Epidermal melanocyte (primary cell): ENCODE measurements at regions not wholly inside any gene's neighbourhood (a gene's known extent, or its start where the extent isn't known, plus 50 kb on each side); places are given as distances from the start of the nearest gene placed in this dataset.
"Not testable (repeated sequence)": the region's sequence is repeated elsewhere in the genome, so short reads cannot be mapped to it uniquely, and the experiment has no call there.

Experiments used
- DNase-seq: peaks from one replicate; pipeline ENCODE4 v3.0.0; 2011; ENCODE audit warnings: low spot score; ENCODE audit not compliant: insufficient read length

DNA sequence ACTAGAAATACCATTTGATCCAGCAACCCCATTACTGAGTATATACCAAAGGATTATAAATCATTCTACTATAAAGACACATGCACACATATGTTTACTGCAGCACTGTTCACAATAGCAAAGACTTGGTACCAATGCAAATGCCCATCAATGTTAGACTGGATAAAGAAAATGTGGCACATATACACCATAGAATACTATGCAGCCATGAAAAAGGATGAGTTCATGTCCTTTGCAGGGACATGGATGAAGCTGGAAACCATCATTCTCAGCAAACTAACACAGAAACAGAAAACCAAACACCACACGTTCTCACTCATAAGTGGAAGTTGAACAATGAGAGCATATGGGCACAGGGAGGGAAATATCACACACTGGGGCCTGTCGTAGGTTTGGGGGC lies 106.0 kb downstream of the SPATA18 start:
- DNase-seq: not testable (repeated sequence)

DNA sequence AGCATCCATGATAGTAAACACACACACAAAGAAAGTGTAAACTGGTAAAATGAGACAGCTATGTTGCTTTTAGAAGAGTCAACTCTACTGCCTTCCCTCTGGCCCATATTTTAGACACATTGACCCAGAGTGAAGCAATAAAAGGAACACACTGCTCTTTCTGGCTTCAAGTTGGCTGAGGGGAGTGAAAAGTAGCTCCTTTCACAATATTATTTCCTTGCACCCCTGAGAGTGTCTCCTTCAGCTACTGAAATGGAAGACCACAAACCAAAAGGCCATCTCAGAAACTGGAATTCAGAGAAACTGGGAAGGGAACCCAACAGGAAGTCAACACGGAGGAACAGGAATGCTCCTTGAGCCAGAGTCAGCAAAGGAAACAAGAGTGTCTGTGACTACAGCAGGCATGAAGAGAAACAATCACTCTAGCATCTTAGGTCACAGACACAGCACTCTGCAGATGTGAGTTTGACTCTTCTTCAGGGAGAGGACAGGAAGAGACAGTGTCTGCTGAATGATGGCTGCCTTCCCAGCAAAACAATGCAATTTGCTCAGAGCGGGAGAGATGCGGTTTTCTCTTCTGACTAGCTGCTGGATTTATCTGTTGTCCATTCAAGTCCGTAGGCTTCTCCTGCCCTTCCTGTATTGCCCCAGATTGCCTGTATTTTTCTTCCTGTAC lies 106.7 kb downstream of the SPATA18 start:
- no peak for DNase-seq

DNA sequence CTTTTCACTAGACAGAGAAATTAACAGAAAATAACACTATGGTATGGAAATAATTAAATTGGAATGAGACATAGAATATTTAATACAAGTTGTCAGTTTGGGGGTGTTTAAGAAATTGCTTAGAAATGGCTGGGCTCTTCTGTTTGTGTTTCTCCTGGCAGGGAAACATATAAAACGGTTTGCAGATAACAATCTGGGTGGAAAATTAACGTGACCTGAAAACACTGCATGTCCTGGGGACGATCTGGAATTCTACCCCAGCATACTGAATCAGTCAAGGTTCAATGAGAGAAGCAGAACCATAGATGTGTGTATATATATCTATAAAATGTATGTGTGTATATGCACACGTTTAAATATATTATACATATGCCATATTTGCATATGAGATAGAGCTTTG lies 109.8 kb downstream of the SPATA18 start:
- no peak for DNase-seq

DNA sequence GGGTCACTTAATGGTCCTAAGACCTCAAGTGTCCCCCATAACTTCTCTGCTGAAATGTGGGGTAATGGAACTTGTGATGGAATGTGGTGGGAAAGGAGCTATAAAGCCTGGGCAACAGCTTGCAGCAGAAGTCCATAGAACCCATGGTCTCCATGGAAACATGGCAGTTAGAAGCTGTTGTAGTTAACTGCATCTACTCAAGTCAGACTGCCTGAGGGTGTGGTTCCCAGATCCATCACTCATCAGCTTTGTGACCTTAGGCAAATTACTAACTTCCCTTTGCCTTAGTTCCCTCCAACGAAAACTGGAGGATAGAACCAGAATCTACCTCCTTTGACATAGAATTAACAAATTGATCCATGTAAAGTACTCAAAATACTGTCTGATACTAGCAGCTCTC lies 113.0 kb downstream of the SPATA18 start:
- no peak for DNase-seq

DNA sequence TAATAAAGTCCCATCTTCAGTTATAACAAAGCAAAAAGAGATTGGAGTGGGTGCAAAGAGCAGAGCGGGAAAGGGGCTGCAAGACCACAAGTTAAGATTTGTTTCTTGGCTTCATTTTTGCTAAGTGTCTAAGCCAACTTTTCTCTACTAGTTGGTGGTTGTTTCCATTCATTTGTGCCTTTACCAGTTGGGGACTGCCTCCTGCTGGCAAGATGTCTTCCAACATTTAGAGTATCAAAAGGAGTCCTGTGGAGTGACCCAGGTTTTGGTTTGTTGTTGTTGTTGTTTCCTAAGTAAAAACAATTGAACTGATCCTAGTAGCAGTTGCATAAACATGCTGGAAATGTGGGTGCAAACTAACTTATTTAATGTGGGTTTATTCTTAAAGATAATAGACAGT lies 121.1 kb downstream of the SPATA18 start:
- DNase-seq: no peak

DNA sequence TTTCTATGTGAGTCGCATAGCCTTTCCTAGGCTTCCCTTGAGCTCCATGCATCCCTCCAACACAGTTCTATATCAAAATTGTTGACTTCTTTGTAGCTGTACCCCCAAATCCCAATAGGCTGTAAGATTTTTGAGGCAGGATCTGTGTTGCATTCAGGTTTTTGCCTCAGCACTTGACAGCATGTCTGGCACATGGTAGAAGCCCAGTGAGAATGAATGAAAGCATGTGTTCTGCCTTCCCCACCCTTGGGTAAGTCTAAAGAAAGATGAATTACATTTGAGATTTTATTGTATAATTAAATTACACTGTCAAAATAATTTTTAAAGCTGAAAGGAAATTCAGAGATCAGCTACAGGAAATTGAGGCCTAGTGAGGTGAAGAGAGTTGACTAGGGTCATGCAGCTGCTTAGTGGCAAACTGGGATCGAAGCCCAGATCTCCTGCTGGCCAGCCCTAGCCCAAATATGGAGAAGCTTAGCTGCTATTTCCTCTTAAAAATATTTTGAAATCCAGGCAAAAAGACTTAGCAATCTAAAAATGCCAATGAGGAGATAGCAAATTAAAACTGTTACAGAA lies 122.5 kb downstream of the SPATA18 start:
- DNase-seq: no peak

DNA sequence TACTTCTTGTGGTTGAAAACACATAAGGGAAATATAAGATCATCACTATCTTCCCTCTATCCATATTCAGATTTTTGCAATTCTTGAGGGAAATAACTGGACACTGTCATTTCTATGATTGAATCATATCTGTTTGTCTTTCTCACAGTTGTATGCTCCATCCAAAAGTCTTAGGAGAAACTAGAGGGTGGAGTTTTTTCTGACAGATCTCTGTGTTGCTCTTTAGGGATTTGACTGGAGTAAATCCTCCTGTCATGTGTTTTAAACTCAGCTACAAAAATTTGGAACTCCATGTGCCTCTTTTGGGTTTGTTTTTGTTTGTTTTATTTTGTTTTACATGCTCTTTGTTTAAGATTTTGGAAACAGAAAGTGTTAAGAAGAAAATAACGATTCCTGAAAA lies 136.5 kb downstream of the SPATA18 start:
- DNase-seq: no peak

DNA sequence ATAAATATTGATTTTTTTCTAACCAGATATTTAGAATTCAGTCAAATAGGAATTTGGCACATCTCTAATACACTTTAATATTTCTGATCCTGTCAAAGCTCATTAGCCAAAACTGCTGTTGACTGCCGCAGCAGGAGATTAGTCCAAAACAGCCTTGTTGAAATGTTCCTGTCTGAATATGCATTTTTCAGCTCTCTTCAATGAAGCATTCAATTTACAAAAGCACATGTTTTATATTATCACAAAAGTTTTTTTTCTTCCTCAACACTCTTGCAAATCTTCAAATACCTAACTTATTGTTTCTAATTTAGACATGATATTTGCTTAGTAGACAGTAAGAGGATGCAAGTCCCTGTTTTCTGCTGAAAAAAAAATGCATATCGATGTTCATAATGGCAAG lies 140.9 kb downstream of the SPATA18 start:
- DNase-seq: no peak

DNA sequence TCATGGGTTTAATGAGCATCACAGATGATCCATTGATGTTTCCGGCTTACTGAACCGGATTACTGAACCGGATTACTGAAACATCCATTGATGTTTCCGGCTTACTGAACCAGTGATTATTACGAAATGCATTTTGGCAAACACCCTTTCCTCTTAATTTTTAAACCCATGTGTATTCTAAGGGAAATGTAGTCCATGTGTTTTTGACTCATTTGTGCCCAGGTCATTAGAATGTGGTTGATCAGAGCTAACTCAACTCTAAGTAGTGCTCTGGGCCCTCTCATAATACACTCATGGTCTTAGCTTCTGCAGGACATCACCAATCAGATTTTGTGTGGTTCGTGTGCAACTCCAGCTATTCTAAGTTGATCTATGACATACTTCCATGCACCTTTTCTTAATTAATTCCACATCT lies 141.6 kb downstream of the SPATA18 start:
- DNase-seq: no peak

DNA sequence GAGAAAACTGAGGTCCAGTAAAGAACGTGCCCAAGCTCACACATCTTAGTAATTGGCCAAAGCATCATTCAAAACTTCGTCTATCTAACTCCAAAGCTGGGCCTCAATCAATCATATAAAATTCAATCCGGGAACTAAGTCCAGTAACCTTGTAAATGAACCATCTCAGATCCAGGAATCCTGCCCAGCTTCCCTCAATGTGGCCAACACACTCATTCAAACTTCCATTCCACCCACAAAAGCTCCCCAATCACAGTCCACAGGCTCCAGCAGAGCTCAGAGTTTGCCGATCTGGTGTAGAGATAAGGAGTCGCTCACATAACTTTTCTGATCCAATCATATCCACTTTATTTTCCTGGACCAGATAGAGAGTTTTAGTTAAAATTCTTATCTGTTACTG lies 144.8 kb downstream of the SPATA18 start:
- no peak for DNase-seq

DNA sequence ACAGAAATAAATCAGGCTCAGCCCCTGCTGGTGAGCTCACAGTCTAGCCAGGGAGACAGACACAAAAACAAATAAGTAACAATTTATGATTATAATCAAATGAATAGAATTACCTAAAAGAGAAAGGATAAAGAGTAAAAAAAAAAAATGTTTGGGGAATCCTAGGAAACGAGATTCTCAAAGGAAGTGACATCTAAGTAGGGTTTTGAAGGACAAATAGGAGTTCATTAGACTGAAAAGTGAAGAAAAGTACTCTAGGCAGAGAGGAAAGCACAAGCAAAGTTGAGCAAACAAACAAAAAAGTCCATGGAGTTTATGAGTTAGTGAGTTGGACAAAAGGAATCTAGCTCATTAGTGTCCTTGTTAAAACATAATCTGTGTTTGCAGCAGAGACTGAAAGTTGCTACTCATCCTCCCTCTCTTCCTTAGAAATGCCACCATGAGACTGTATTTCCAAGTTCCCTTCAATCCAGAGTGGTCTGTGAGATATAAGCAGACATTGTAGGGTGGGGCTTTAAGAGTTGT lies 145.6 kb downstream of the SPATA18 start:
- DNase-seq: no peak

DNA sequence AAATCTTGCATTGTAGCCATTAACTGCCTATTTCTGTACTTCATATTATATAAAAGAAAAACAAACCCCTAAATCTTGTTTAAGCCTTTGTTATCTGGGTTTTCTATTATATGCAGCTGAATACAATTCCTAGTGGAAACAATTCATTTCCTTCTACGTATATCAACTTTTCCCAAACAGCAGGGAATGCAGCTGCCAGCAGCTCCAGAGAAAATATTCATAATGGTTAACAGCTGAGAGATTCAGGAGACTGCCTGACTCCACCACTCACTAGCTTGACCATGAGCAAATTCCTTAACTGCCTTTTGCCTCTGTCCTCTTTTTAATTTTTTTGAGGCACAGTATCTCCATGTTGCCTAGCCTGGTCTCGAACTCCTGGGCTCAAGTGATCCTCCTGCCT lies 146.2 kb downstream of the SPATA18 start:
- no peak for DNase-seq

DNA sequence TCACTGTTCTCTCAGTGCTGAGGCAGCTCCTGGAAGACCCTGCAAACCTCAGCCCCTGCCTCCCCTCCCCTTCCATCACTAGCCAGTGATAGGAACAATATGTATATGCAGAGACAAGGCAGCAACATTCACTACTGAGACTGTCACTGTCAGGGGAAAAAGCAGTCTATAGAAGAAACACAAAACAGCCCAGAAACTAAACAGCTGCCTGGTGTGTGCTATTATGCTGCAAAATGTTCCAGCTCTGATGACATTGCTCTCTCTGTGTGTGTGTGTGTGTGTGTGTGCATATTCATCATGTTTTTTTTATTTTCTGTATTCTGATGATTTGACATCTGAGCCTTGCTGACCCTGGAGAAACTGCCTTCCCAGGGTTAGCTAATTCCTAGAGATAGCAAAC lies 147.2 kb downstream of the SPATA18 start:
- DNase-seq: no peak

DNA sequence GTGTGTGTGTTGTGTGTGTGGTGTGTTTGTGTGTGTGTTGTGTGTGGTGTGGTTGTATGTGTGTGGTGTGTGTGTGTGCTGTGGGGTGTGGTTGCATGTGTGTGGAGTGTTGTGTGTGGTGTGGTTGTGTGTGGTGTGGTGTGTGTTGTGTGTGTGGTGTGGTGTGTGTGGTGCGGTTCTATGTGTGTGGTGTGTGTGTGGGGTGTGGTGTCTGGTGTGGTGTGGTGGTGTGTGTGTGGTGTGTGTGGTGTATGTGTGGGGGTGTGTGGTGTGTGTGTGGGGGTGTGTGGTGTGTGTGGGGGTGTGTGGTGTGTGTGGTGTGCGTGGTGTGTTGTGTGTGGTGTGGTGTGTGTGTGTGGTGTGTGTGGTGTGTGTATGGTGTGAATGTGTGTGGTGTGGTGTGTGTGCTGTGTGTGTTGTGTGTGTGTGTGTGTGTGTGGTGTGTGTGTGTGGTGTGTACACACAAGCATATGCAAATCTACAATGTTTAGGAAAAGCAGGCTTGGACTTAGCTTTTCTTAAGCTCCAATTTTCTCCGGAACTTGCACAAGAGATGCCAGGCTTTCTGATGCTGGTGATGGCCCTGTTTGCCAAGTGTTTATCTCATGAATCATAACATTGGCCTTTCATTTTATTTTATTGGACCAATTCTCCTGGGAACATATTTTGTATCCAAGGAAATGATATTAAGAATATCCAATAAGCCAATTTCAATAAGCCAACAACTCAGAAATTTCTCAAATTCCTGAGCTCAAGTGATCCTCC lies 148.7 kb downstream of the SPATA18 start:
- no peak for DNase-seq

DNA sequence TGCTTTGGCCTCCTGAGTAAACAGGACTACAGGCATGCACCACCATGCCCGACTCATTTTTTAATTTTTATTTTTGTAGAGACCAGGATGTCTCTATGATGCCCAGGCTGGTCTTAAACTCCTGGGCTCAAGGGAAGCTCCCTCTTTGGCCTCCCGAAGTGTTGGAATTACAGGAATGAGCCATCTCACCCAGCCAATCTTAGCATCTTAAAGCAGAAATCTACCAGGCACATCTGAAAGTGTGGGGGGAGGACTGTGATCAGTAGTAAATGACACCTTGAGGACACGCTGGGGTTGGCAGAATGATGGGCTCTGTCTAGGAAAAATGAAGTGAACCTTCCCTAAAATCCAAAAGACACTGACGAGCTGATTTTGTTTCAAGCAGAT lies 149.2 kb downstream of the SPATA18 start:
- no peak for DNase-seq

DNA sequence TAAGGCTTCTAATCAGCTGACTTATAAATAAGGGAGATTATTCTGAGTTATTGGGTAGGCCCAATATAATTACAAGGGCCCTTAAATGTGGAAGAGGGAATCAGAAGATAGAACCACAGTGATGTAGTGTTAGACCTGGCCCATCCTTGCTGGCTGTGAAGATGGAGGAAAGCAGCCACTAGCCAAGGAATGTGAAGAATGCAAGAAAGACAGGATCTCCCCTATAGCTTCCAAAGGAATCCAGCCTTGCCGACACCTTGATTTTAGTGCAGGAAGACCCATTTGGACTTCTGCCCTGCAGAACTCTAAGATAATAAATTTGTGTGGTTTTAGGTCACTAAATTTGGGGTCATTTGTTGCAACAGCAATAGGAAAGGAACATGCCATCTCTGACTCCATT lies 150.6 kb downstream of the SPATA18 start:
- no peak for DNase-seq

DNA sequence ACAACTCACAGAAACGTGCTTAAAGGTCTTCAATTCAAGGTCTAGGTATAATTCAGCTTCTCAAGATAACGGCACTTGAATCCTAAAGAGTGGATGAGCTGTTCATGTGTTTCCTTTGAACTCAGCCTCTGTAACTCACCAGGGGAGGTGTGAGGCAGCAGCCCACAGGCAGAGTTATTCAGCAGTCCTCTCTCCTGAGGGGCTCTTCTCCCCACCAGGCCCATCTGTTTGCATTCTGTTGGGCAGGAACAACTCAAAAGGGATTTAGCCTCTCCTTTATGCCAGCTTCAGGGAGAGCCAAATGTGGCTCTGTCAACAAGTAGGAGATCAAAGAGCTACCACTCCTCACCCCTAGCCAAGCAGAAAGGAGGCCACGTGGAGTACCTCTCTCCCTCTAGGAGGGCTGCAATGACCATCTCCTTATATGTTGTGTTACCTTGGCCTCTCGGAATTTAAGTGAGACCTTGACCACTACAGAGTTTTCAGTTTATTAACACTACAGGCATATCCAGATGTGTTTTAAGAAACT lies 151.2 kb downstream of the SPATA18 start:
- DNase-seq: no peak

DNA sequence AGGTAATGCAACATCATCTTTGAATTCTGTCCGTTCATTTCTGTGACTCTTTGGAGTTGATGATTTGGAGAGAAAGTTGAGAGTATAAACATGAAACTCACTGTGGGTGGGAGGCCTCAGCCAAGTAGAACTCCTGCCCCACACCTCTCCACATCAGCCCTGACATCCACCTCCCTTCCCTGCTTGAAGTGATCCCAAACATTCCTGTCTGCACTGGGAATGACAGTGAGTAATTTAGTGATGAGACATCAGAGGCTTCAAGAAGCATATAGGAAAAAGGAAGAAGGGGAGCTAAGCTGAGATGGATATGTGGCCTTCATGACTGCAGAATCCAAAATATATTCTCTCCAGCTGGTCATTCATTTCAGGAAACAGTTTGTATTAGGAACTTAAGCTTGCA lies 151.8 kb downstream of the SPATA18 start:
- DNase-seq: no peak

DNA sequence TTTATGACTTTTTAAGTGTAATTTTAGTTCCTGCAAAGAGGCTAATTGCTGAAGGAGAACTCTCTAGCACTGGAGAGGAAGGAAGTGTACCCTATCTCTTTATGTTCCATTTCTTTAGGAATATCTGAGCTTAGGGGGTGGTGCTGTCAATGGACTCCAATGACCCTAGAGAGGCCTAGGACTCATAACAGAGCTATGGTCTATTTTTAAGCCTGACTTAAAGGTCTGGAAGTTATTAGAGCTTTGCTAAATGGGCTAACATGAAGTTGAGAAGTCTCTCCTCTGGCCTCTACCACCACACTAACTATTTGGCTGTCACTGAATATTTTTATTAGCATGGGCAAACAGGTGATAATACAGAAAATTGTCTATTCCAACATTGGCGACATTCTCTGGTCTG lies 152.2 kb downstream of the SPATA18 start:
- no peak for DNase-seq

DNA sequence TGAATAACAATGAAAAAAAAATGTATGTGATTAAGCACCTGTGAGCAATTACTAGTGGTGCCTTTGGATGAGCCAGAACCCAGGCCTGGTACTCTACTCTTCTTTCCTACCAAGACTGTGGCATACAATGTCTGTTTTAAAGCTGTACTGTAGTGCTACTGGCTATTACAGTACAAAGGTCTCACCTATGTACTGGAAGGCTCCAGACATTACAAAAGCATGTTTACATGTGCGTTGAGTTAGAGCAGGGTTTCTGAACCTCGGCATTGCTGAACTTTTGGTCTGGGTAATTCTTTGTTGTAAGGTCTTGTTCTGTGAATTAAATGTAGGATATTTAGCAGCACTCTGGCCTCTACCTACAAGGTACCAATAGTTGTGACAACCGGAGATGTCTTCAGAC lies 153.8 kb downstream of the SPATA18 start:
- no peak for DNase-seq

DNA sequence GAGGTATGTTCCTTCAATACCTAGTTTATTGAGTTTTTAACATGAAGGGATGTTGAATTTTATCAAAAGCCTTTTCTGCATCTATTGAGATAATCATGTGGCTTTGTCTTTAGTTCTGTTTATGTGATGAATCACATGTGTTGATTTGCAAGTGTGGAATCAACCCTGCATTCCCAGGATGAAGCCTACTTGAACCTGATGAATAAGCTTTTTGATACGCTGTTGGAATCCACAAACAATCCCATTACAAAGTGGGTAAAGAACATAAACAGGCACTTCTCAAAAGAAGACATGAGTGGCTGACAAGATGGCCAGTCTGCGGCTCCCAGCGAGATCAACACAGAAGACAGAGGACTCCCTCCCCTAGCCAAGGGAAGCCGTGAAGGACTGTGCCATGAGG lies 156.0 kb downstream of the SPATA18 start:
- DNase-seq: not testable (repeated sequence)

DNA sequence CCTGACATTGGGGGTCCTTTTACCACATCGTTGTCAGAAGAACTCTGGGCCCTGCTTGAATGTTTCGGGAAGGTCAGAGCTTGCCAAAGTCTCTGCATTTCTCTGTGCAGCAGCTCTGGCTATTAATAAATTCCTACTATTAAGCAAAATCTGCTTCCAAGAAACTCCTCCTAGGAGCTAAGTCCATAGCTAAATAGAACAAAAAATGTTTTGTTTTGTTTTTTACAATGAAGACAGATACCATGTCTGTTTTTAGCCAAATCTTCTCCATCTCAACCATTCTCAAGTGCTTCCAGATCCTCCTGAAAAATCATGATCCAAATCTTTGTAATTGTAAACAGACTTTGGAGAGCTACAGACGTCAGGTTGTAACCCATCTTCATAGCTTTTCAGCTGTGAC lies 161.6 kb downstream of the SPATA18 start:
- no peak for DNase-seq
